ENCODE measurements at regions not wholly inside any gene's neighbourhood (a gene's known extent, or its start where the extent isn't known, plus 50 kb on each side); places are given as distances from the start of the nearest gene placed in this dataset.

DNA sequence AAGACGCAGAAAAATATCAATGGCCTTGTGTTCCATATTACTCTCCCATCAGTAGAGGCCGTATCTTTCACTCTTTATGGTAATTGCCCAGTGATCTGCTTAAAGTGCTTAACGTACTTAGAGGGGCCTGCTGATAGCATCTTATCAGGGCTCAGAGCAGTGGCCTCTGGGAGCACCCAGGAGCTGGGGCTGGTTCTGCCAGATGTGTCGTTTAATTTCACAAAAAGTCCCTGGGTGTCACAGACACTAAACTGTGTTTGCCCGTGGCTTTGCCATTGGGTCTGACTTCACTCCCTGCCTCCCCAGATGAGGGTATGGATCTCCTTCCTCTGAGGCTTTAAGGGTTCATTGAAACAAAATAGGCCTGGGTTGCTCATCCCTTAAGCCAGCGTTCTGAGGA, 435.3 kb downstream of the GATA3 start:
- H3K4me1 ChIP-seq (ENCODE audit: control insufficient read depth, insufficient read depth, low read length) = no peaks in the 10 kb centered on the region
- WGBS (ENCODE audit: insufficient coverage, insufficient read length) = no CpG with 5 or more reads among the region's 6 CpGs
- no peaks in the 10 kb centered on the region for H3K36me3 ChIP-seq (ENCODE audit: control insufficient read depth, insufficient read depth, low read length)
- no peaks in the 10 kb centered on the region for H3K27me3 ChIP-seq (ENCODE audit: control insufficient read depth, insufficient read depth, low read length)
- no peak overlapping the region for H3K27ac ChIP-seq (ENCODE audit: low read length)
- H3K4me3 ChIP-seq (ENCODE audit: low read length) = no peak overlapping the region
- no peak for DNase-seq (ENCODE audit: low read depth, low spot score)
- H3K9me3 ChIP-seq (ENCODE audit: control insufficient read depth, insufficient read depth, low read length) = no peaks in the 10 kb centered on the region

DNA sequence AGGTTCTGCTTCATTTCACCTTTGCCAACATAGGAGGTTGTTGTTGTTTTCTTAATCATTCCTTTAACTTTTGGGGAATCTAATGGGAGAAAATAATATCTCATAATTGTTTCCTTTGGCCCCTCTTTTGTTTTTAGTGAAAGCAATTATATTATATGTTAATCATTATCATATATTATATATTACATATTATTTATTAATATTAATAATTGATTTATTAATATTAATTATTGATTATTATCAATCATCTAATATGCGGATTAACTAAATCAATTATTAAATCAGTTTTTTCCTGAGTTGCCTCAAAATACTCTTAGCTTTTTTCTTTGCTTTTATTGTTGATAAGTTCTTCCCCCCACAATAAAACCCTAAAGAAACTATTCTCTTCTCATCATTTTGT, 443.8 kb downstream of the GATA3 start:
- no CpG with 5 or more reads among the region's 1 CpG for WGBS (ENCODE audit: insufficient coverage, insufficient read length)
- no peak for DNase-seq (ENCODE audit: low read depth, low spot score)
- Histone ChIP-seq H3K27ac (ENCODE audit: low read length) (no peak overlapping the region), H3K36me3 (ENCODE audit: control insufficient read depth, insufficient read depth, low read length) (no peaks in the 10 kb centered on the region), H3K4me1 (ENCODE audit: control insufficient read depth, insufficient read depth, low read length) (peaks cover 1% of the 10 kb centered on the region; the same call in 1 of the 2 replicates), H3K27me3 (ENCODE audit: control insufficient read depth, insufficient read depth, low read length) (no peaks in the 10 kb centered on the region), H3K9me3 (ENCODE audit: control insufficient read depth, insufficient read depth, low read length) (no peaks in the 10 kb centered on the region), H3K4me3 (ENCODE audit: low read length) (no peak overlapping the region)

DNA sequence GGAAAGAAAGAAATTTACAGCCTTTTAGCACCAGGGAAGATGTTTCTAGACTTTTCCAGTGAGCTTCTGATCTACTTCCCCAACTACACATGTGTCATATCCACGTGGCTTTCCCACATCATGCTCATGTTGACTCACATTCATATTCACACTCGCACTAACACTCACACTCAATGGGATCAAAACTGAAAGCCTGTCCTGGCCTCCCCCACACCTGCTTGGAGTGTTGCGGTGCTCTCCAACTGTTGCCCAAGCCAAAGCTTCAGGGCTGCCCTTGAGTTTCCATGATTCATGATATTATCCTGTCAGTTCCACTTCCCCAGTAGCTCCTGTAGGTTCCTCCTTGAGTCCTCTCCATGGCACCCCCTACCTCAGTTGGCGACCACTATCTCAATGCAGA, 444.4 kb downstream of the GATA3 start:
- H3K4me1 ChIP-seq (ENCODE audit: control insufficient read depth, insufficient read depth, low read length) = peaks cover 1% of the 10 kb centered on the region; the same call in 1 of the 2 replicates
- H3K27me3 ChIP-seq (ENCODE audit: control insufficient read depth, insufficient read depth, low read length) = no peaks in the 10 kb centered on the region
- no peak for DNase-seq (ENCODE audit: low read depth, low spot score)
- H3K36me3 ChIP-seq (ENCODE audit: control insufficient read depth, insufficient read depth, low read length) = no peaks in the 10 kb centered on the region
- WGBS (ENCODE audit: insufficient coverage, insufficient read length) = no CpG with 5 or more reads among the region's 4 CpGs
- H3K27ac ChIP-seq (ENCODE audit: low read length) = no peak overlapping the region
- no peak overlapping the region for H3K4me3 ChIP-seq (ENCODE audit: low read length)
- H3K9me3 ChIP-seq (ENCODE audit: control insufficient read depth, insufficient read depth, low read length) = no peaks in the 10 kb centered on the region

DNA sequence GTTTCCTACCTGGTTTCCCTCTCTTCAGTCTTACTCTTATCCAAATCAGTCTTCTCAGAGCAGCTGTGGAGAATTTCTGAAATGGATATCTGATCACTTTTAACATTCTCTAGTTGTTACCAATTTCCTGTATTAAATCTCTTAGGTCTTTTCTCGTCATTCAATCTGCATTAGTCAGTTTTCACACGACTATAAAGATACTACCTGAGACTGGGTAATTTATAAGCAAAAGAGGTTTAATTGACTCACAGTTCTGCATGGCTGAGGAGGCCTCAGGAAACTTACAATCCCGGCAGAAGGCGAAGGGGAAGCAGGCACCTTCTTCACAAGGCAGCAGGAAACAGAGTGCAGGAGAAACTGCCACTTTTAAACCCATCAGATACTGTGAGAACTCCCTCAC, 444.8 kb downstream of the GATA3 start:
- no CpG with 5 or more reads among the region's 4 CpGs for WGBS (ENCODE audit: insufficient coverage, insufficient read length)
- H3K9me3 ChIP-seq (ENCODE audit: control insufficient read depth, insufficient read depth, low read length) = no peaks in the 10 kb centered on the region
- DNase-seq (ENCODE audit: low read depth, low spot score) = no peak

GRCh38 chr10:8499752-8500390, 445.4 kb downstream of the GATA3 start:
- no peaks in the 10 kb centered on the region for H3K36me3 ChIP-seq (ENCODE audit: control insufficient read depth, insufficient read depth, low read length)
- peaks cover 1% of the 10 kb centered on the region; the same call in 1 of the 2 replicates for H3K4me1 ChIP-seq (ENCODE audit: control insufficient read depth, insufficient read depth, low read length)
- no peaks in the 10 kb centered on the region for H3K9me3 ChIP-seq (ENCODE audit: control insufficient read depth, insufficient read depth, low read length)

More for the DNA sequence above, 444.8 kb downstream of the GATA3 start:
- no peak overlapping the region for H3K4me3 ChIP-seq (ENCODE audit: low read length)
- no peak overlapping the region for H3K27ac ChIP-seq (ENCODE audit: low read length)
- no peaks in the 10 kb centered on the region for H3K36me3 ChIP-seq (ENCODE audit: control insufficient read depth, insufficient read depth, low read length)
- H3K4me1 ChIP-seq (ENCODE audit: control insufficient read depth, insufficient read depth, low read length) = peaks cover 1% of the 10 kb centered on the region; the same call in 1 of the 2 replicates
- no peaks in the 10 kb centered on the region for H3K27me3 ChIP-seq (ENCODE audit: control insufficient read depth, insufficient read depth, low read length)

DNA sequence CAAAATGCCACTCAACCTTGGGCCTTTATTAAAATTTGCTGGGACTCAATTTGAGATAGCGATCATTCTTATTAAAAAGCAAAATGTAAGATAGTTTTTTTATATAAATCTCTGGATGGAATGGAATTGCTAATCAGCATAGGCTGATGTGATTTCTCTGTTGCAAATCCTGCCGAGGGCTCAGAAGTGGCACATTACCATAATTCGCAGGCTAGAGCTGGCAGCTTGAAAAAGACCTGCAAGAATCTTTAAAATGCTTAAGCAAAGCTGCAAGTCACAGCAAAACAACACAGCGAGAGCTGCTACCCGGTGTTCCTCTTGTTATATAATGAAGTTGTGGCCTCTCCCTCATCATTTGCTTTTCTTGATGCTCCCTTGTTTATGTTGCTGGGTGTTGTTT, 448.1 kb downstream of the GATA3 start:
- no CpG with 5 or more reads among the region's 5 CpGs for WGBS (ENCODE audit: insufficient coverage, insufficient read length)
- Histone ChIP-seq H3K4me1 (ENCODE audit: control insufficient read depth, insufficient read depth, low read length) (peaks cover 1% of the 10 kb centered on the region; the same call in 1 of the 2 replicates), H3K4me3 (ENCODE audit: low read length) (no peak overlapping the region), H3K27me3 (ENCODE audit: control insufficient read depth, insufficient read depth, low read length) (no peaks in the 10 kb centered on the region), H3K9me3 (ENCODE audit: control insufficient read depth, insufficient read depth, low read length) (no peaks in the 10 kb centered on the region), H3K27ac (ENCODE audit: low read length) (no peak overlapping the region), H3K36me3 (ENCODE audit: control insufficient read depth, insufficient read depth, low read length) (no peaks in the 10 kb centered on the region)
- no peak for DNase-seq (ENCODE audit: low read depth, low spot score)

More at GRCh38 chr10:8499752-8500390, 445.4 kb downstream of the GATA3 start:
- no peak overlapping the region for H3K4me3 ChIP-seq (ENCODE audit: low read length)
- DNase-seq (ENCODE audit: low read depth, low spot score) = no peak
- no peak overlapping the region for H3K27ac ChIP-seq (ENCODE audit: low read length)
- H3K27me3 ChIP-seq (ENCODE audit: control insufficient read depth, insufficient read depth, low read length) = no peaks in the 10 kb centered on the region

DNA sequence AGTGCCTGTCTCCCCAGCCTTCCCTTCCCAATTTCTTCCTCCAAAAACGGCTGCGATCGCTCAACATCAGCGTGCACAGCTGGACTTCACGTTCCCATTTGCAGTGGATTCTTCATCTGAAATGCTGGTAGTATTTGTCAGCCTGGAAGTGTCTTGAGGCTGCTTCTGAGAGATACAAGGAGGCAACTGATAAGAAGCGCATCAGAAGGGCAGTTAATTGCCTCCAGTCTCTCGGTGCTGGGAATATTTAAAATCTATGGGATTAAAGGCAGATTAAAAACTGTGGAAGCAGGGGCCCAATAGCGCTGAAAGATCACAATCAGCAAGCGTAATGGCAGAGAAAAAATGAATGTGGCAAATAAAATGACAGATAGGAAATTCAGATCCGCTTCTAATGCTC, 450.0 kb downstream of the GATA3 start:
- DNase-seq (ENCODE audit: low read depth, low spot score) = no peak
- no CpG with 5 or more reads among the region's 10 CpGs for WGBS (ENCODE audit: insufficient coverage, insufficient read length)
- Histone ChIP-seq H3K9me3 (ENCODE audit: control insufficient read depth, insufficient read depth, low read length) (no peaks in the 10 kb centered on the region), H3K27me3 (ENCODE audit: control insufficient read depth, insufficient read depth, low read length) (no peaks in the 10 kb centered on the region), H3K4me3 (ENCODE audit: low read length) (no peak overlapping the region), H3K4me1 (ENCODE audit: control insufficient read depth, insufficient read depth, low read length) (no peaks in the 10 kb centered on the region), H3K27ac (ENCODE audit: low read length) (no peak overlapping the region), H3K36me3 (ENCODE audit: control insufficient read depth, insufficient read depth, low read length) (no peaks in the 10 kb centered on the region)

DNA sequence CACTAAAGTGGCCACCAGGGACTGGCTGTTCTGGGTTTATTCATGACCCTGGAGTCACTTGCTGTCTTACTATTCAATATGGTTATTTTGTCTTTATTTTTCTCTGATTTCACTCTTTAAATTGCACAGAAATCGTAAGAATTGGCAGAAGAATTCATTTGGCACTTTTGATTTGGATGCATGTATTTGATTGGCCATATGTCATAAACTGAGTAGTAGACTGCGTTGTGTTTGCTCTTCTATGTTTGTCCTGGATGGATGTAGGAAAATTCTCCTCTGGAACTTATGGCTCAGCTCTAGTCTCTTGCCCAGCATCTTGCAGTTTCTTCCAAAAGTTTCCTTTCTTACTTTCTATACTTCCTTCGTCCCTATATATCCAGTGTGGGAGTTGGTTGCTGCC, 452.7 kb downstream of the GATA3 start:
- Histone ChIP-seq H3K4me1 (ENCODE audit: control insufficient read depth, insufficient read depth, low read length) (no peaks in the 10 kb centered on the region; the same call in 1 of the 2 replicates), H3K27me3 (ENCODE audit: control insufficient read depth, insufficient read depth, low read length) (no peaks in the 10 kb centered on the region), H3K9me3 (ENCODE audit: control insufficient read depth, insufficient read depth, low read length) (no peaks in the 10 kb centered on the region), H3K4me3 (ENCODE audit: low read length) (no peak overlapping the region), H3K27ac (ENCODE audit: low read length) (no peak overlapping the region), H3K36me3 (ENCODE audit: control insufficient read depth, insufficient read depth, low read length) (no peaks in the 10 kb centered on the region)
- no peak for DNase-seq (ENCODE audit: low read depth, low spot score)
- no CpG with 5 or more reads among the region's 3 CpGs for WGBS (ENCODE audit: insufficient coverage, insufficient read length)

DNA sequence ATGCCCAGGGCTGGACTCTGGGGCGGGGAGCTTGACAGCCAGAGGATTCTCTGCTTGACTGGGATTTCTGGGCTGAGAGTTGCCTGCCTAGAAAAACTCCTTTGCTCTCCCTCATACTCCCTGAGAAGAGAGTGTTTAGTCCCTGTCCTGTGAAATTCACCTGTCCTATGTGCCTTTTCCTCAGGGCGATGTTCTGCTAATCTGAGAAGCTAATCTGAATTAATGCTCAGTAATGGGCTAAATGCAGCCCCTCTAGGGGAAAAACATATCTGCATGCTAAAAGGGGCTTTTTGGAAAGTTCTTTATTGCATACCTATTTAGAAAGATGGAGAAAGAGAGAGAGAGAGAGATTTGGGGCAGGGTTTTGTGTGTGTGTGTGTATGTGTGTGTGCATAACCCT, 454.4 kb downstream of the GATA3 start:
- WGBS (ENCODE audit: insufficient coverage, insufficient read length) = no CpG with 5 or more reads among the region's 2 CpGs
- DNase-seq (ENCODE audit: low read depth, low spot score) = no peak
- H3K27ac ChIP-seq (ENCODE audit: low read length) = no peak overlapping the region
- H3K4me3 ChIP-seq (ENCODE audit: low read length) = no peak overlapping the region
- H3K36me3 ChIP-seq (ENCODE audit: control insufficient read depth, insufficient read depth, low read length) = no peaks in the 10 kb centered on the region
- H3K9me3 ChIP-seq (ENCODE audit: control insufficient read depth, insufficient read depth, low read length) = no peaks in the 10 kb centered on the region
- no peaks in the 10 kb centered on the region; the same call in 1 of the 2 replicates for H3K4me1 ChIP-seq (ENCODE audit: control insufficient read depth, insufficient read depth, low read length)
- no peaks in the 10 kb centered on the region for H3K27me3 ChIP-seq (ENCODE audit: control insufficient read depth, insufficient read depth, low read length)

DNA sequence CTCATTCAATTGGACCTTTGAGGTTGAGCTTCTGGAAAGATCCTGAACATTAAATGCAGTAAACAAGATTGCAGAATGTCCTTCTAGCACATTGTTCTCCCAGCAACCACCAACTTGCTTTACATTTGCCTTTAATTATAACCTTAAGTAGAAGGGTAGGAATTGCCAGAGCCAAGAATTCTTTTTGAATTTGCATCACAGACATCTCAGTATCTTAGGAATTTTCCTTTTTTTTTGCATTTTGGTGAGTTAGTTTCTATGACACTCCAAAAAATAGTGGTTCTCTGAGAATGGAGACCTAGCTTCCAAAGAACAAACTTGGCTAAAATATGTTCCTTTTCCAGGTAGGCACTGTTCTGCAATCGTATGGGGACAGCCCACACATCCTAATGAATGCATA, 456.0 kb downstream of the GATA3 start:
- no peak overlapping the region for H3K27ac ChIP-seq (ENCODE audit: low read length)
- no peaks in the 10 kb centered on the region for H3K27me3 ChIP-seq (ENCODE audit: control insufficient read depth, insufficient read depth, low read length)
- H3K9me3 ChIP-seq (ENCODE audit: control insufficient read depth, insufficient read depth, low read length) = no peaks in the 10 kb centered on the region
- H3K4me3 ChIP-seq (ENCODE audit: low read length) = no peak overlapping the region
- WGBS (ENCODE audit: insufficient coverage, insufficient read length) = no CpG with 5 or more reads among the region's 1 CpG
- H3K36me3 ChIP-seq (ENCODE audit: control insufficient read depth, insufficient read depth, low read length) = no peaks in the 10 kb centered on the region
- no peaks in the 10 kb centered on the region; the same call in 1 of the 2 replicates for H3K4me1 ChIP-seq (ENCODE audit: control insufficient read depth, insufficient read depth, low read length)
- no peak for DNase-seq (ENCODE audit: low read depth, low spot score)

DNA sequence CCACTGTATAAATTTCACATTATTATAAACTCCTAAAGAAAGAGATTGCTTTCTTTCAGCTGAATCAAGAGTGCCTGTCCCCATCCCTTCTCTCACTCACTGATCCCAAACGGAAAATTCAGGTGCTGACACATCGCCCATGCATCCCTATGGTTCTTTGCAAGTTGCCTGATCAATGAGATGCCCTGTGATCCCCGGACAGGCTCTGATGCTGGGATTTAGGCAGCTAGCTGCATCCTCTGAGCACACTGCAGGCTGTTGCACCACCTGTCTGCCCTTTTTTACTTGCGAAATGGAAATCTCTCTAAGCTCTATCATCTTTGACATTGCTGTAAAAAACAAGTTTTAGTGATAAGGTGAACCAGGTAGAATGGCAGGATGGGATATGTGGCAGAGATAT, 456.5 kb downstream of the GATA3 start:
- no CpG with 5 or more reads among the region's 4 CpGs for WGBS (ENCODE audit: insufficient coverage, insufficient read length)
- no peak for DNase-seq (ENCODE audit: low read depth, low spot score)
- no peak overlapping the region for H3K4me3 ChIP-seq (ENCODE audit: low read length)
- H3K27me3 ChIP-seq (ENCODE audit: control insufficient read depth, insufficient read depth, low read length) = no peaks in the 10 kb centered on the region
- H3K4me1 ChIP-seq (ENCODE audit: control insufficient read depth, insufficient read depth, low read length) = no peaks in the 10 kb centered on the region; the same call in 1 of the 2 replicates
- H3K36me3 ChIP-seq (ENCODE audit: control insufficient read depth, insufficient read depth, low read length) = no peaks in the 10 kb centered on the region
- no peaks in the 10 kb centered on the region for H3K9me3 ChIP-seq (ENCODE audit: control insufficient read depth, insufficient read depth, low read length)
- H3K27ac ChIP-seq (ENCODE audit: low read length) = no peak overlapping the region

Data from iPS DF 6.9 (cell line).